Posterior vena cava (tissue), 2 donors: ENCODE measurements at regions not wholly inside any gene's neighbourhood (a gene's known extent, or its start where the extent isn't known, plus 50 kb on each side); places are given as distances from the start of the nearest gene placed in this dataset.
"Not testable (repeated sequence)": the region's sequence is repeated elsewhere in the genome, so short reads cannot be mapped to it uniquely, and the experiment has no call there.

Experiments used
- DNase-seq: peaks from one replicate; pipeline ENCODE4 v3.0.0-alpha.2; 2020; ENCODE audit warnings: low spot score
- intact Hi-C, 2 donors: fragments of 100-400 bp; cut with DNase I; formaldehyde crosslinking; loops; one replicate each; pipeline versions ENCODE4 v1.14.1 to v1.14.2; 2022 to 2023
- donor health status: DM: yes; HTN: yes; CAD: no.
- donor health status: DM: yes; HTN: yes; CAD: no.

GRCh38 chr10:33967606-33968120, 633.2 kb upstream of the NRP1 start:
- intact Hi-C loops, result no loop called here
- DNase-seq, result no peak

- no peak for DNase-seq
- intact Hi-C loops, result no loop called here
Measured at GRCh38 chr10:33966946-33967345, 632.5 kb upstream of the NRP1 start.

DNA sequence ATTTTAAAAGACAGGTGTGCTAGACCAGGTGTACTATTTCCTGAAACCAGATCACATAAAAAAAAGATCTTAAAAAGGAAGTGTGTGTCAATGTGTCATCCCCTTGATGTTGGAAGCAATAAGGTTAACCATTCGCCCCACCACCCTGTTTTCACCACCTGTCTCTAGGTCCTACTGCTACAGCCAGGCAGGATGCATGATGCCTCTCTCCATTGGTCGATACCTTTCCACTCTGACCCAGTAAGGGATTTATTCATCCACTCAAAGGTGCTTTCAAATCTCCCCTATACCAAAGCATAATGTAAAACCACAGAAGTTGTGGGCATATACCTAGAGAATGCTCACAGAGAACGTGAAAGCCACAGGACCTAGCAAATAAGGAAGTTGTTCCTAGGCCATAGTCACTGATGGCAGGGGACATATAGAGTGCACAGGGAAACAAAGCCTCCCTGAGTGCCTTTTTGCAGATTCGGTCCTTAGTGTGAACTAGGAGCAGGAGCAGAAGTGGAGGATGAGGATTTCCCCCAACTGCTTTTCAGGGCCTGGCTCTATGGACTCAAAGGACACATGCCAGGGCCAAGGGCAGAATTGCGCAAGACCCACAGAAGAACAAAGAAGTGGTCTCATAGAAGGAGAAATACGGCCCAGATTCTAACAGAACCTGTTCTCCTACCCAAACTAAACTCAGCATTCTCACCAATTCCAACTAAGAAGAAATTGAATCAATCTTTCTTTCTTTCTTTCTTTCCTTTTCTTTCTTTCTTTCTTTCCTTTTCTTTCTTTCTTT, 631.5 kb upstream of the NRP1 start:
- intact Hi-C loops, result no loop called here
- DNase-seq, result no peak

GRCh38 chr10:33963729-33964128, 629.3 kb upstream of the NRP1 start:
- no peak for DNase-seq
- intact Hi-C loops, result no loop called here

GRCh38 chr10:33956322-33956721, 621.9 kb upstream of the NRP1 start:
- intact Hi-C loops, DNase-seq: not testable (repeated sequence)

- DNase-seq, result no peak
- intact Hi-C loops, result no loop called here
Measured at GRCh38 chr10:33955676-33956075, 621.2 kb upstream of the NRP1 start.

DNA sequence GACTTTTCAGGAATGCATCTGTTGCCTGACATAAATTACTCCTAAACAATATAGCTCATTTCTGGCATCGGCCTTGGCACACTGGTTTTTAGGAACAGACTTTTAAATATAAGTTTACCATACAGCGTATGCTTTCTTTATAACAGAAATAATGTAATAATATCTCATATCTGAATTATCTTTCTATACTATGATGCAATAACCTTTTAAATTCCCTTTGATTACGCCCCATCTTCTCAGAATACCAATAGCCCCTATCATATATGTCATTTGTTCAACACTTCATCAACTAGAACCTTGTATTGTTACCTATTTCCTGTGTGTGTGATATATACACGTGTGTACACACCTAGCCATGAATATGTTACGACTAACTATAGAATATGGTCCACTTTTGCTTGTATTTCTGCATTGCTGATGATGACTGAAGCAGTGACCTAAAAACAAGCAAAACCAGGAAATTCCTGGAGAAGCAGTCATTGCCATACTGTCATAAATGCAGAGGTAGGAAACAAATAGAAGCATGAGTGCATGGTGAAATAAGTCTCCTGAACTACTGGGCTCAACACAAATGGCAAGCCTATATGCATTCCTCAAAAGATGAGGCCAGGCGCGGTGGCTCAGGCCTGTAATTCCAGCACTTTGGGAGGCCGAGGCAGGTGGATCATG, 618.4 kb upstream of the NRP1 start:
- intact Hi-C loops, result no loop called here
- no peak for DNase-seq

DNA sequence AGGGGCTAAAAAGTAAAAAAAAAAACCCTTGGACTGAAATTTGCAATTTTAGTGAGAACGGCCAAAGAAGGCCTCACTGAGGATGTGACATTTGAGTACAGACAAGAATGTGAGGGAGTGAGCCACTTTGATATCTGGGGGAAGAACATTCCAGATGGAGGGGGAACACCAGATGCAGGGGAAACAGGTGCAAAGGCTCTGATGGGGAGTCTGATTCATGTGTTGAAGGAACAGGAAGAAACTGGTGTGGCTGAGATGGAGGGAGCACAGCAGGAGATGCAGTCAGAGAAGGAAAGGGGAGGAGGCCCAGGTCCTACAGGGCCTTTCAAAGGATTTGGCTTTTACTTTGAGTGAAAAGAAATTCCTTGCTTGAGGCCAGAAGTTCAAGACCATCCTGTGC, 615.7 kb upstream of the NRP1 start:
- no peak for DNase-seq
- intact Hi-C loops, result no loop called here

- intact Hi-C loops, result no loop called here
- no peak for DNase-seq
Measured at GRCh38 chr10:33947544-33947943, 613.1 kb upstream of the NRP1 start.

- intact Hi-C loops, result no loop called here
- DNase-seq, result no peak
Measured at GRCh38 chr10:33945051-33945450, 610.6 kb upstream of the NRP1 start.

- intact Hi-C loops, result no loop called here
- DNase-seq, result no peak
Measured at GRCh38 chr10:33942508-33942907, 608.0 kb upstream of the NRP1 start.

DNA sequence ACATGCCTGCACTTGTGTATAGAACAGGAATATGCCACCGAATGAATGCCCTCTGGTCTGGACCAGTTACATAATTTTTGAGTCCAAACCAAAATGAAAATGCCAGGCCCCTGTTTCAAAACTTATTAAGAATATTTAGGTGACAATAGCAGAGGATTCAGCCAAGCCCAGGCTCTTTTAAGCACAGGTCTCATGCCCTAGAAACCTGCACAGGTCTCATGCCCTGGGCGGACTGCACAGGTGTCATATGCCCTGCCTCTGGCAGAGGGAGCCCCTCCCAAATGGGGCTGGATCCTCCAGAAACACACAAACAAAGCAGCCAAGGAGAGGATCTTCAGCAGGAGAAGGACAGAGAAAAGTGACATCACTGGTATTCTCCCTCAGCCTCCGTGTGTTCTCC, 605.4 kb upstream of the NRP1 start:
- DNase-seq, result no peak
- intact Hi-C loops, result no loop called here

DNA sequence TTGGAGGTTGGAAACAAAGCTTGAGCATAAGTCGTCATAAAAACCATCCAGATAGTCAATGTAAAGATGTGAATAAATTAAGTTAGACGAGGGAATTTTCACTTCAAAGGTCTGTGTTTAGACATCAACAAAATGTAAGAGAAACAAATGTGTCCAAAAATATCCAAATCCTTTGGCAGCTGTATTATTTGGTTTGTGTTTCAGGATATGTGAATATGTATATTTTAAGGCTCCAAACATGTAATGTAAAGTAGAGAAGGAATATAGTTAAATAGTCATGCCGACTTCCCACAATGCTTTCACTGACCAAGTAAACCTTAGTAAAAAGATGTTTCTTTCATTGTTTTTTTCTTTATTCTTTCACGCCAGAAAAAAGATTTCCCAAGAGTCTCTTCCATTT, 604.9 kb upstream of the NRP1 start:
- no peak for DNase-seq
- intact Hi-C loops, result no loop called here

DNA sequence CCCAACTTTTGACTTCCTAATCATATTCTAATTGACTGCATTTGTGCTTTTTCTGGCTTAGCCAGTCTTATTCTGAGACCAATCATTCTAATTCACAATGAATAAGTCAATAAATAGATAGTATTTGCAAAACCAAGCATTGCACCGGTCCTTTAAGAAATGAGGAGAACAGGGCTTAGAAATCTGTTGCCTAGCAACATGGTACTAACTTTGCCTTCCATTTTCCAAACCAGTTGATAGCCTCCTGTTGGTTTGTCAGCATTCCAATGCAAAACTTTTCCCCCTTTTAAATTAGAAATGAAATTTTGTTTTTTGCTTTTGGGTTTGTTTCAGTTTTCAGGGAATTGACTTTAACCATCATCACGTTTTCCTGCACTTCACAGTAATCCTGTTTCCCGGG, 603.5 kb upstream of the NRP1 start:
- intact Hi-C loops, result no loop called here
- DNase-seq, result no peak

DNA sequence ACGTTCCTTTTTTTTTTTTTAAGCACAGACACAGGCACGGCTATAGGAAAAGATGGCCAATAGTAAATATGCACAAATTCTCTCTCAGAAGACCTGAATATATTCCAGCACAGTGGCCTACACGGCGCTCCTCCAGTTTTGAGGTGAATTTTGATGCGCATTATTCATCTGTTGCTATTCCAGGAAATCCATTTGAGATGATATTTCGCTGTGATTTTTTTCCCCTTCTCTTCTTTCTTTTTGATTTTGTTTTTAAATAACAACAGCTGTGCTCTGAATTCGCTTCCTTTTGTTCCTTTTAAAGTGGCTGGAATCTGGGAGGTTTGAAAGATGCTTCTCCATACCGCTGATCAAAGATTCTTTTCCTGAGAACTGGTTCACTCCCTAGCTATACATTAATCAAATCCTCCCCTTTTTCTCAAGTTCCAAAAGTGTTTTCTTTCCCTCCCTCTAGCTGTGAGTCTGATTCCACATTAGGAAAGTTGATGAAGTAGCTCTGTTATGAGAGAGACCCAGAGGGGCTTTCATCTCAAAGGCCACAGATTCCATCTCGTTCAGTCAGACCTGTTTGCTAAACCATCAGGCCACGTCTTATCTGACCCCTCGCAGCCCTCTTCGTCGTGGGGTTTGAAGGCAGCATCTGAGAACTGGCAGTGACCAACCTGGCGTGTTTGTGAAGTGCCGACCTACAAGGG, 602.7 kb upstream of the NRP1 start:
- no peak for DNase-seq
- intact Hi-C loops, result no loop called here

DNA sequence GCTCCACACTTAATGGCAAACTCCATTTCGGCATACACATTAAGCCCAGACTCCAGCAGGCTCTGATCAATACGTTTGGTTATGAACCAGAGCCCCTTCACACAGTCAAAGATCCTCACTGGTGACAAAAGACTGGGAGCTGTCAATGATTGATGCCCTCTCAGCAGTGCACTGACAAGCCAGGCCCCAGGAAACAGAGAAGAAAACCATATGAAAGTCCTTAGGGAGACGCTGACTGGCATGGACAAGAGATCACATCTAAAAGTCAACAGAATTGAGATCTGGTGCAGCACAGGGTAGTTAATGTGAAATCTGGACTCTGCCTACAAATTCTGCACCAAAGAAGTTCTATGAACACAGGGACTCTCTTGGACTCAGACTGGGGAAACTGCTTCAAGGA, 600.9 kb upstream of the NRP1 start:
- DNase-seq, result no peak
- intact Hi-C loops, result no loop called here

GRCh38 chr10:33930079-33930478, 595.6 kb upstream of the NRP1 start:
- DNase-seq, result no peak
- intact Hi-C loops, result no loop called here

DNA sequence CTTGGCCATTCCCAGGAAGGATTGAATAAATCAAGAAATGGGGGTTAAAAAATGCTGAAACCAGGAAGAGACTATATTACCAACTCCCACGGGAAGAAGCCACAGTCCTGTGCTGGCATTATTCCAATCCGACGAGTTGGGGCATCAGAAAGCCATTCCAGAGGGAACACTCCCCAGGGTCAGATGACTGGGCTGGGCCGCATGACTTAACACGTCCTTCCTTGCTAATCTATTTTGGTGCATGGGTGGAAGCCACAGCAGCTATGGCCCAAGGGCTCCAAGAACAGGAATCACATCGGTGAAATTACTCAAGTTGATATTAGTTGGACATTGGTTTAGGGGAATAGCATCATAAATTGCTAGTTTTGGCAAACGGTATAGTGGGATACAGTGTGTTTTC, 592.9 kb upstream of the NRP1 start:
- no peak for DNase-seq

DNA sequence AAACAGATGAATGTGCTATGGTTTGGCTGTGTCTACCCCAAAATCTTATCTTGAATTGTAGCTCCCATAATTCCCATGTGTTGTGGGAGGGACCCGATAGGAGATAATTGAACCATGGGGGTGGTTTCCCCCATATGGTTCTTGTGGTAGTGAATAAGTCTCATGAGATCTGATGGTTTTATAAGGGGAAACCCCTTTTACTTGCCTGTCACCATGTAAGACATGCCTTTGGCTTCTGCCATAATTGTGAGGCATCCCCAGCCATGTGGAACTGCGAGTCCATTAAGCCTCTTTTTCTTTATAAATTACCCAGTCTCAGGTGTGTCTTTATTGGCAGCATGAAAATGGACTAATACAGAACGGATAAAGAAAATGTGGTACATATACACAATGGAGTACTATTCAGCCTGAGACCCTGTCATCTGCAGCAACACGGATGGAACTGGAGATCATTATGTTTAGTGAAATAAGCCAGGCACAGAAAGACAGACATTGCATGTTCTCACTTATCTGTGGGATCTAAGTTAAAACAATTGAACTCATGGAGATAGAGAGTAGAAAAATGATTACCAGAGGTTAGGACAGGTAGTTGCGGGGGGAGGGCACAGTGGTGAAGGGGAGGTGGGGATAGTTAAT, 587.6 kb upstream of the NRP1 start:
- no peak for DNase-seq
- intact Hi-C loops, result no loop called here

More for the DNA sequence above, 592.9 kb upstream of the NRP1 start:
- intact Hi-C loops, result no loop called here

- intact Hi-C loops, result no loop called here
- DNase-seq, result no peak
Measured at GRCh38 chr10:33920351-33920750, 585.9 kb upstream of the NRP1 start.
